ENCODE measurements at regions not wholly inside any gene's neighbourhood (a gene's known extent, or its start where the extent isn't known, plus 50 kb on each side); places are given as distances from the start of the nearest gene placed in this dataset.

DNA sequence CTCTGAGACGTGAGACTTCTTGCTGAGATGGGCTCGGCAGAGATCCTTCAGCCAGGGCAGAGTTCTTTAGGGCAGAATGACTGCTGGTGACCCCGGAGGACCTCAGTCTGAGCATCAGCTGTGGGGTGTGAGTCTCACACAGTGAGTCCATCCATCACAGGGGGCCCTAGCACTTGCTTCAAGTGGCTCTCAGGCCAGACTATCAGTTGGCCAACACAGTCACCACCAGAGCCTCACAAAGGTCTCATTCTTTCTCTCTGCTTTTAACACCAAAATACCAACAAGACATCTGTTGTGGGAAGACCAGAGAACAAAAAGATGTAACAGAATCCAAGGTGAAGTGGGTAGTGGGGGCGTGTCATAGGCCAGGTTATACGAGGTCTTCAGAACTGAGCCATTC lies 345.6 kb upstream of the NRP1 start (continued):
- TF ChIP-seq EZH2 (IDR thresholded peaks at IDR 0.05; ENCODE audit: low read depth, low read length, severe bottlenecking): no peak
- TF ChIP-seq JUN (IDR thresholded peaks at IDR 0.05; ENCODE audit: low read depth, low read length): no peak
- TF ChIP-seq BRCA1 (IDR thresholded peaks at IDR 0.05; ENCODE audit: low read depth, low read length): no peak
- no peak for TF ChIP-seq CTBP2 (IDR thresholded peaks at IDR 0.05; ENCODE audit: borderline replicate concordance, insufficient read depth, insufficient read length, low read length)

All from H1 (cell line).